ENCODE measurements at regions not wholly inside any gene's neighbourhood (a gene's known extent, or its start where the extent isn't known, plus 50 kb on each side); places are given as distances from the start of the nearest gene placed in this dataset.

DNA sequence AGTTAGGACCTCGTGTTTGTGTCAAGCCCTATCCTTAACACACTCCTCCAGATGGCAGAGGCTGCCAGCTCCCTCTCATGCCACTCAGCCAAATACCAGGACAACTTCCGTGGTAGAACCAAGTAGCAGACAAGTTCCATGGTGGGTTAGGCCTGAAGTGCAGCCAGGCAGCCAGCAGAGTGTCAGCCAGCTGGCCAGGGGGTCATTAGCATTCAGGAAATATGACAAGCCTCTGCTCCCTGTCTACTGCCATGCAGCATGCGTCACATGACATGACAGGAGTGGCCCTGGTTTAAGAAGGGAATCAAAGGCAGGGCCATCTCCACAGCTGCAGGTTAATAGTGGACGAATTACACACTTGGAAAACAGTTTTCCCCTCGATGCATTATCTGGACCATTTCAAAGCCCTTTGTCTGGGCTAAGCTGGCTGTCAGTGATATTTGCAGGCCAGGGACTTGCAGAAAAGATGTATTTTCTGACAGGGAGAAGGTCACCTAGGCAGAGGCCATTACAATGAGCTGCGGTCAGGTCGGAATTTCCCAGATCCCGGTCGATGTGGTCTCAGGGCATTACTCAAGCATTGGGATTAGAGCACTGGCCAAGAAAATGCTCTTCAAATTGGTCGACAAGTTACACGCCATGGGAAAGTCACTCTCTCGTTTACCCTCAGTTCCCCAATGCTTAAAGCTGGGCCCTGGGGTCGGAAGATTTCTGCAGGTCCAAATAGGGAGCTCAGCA is 461.7 kb upstream of the CADM1 start:
- no peak for DNase-seq (ENCODE audit: missing footprints)
- peak; percentile 66 for ATAC-seq
- intact Hi-C loops (cut with DNase I): no loop called here

DNA sequence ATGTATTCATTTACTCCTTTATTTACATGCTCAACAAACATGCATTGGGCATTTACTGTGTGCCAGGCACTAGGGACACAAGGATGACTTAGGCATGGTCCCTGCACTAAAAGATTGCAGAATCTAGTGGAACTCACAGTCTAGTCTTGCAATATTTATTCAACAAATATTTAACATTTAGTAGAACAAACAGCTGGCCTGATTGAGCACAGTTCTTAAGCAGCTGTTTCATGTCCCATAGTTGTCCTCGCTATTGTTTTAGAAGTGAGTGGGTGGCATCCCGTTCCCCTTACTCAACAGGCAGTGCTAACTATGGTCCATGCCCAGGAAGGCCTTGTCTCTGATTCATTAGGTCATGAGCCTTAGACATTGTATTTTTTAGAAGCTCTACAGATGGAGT is 459.9 kb upstream of the CADM1 start:
- DNase-seq (ENCODE audit: missing footprints): no peak
- ATAC-seq: no peak
- intact Hi-C loops (cut with DNase I): no loop called here

DNA sequence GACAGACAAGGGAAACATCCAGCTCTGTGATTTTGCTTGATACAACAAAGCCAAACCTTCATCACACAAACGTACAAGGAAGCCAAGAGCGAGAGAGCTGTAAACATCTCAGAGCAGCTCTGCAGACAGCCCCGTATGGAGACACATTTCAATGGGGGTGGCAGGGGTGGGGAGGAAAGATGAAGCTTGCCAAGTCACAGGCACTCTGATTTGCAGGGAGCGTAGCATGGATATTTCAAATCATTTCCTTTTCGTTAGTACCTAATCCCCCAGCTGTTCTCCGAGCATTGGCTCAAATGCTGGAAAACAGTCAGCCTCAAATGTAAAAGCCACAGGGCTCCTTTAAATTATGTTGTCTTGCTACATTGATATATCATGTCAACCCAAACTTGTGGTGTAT is 458.9 kb upstream of the CADM1 start:
- ATAC-seq: no peak
- no peak for DNase-seq (ENCODE audit: missing footprints)
- intact Hi-C loops (cut with DNase I): no loop called here

DNA sequence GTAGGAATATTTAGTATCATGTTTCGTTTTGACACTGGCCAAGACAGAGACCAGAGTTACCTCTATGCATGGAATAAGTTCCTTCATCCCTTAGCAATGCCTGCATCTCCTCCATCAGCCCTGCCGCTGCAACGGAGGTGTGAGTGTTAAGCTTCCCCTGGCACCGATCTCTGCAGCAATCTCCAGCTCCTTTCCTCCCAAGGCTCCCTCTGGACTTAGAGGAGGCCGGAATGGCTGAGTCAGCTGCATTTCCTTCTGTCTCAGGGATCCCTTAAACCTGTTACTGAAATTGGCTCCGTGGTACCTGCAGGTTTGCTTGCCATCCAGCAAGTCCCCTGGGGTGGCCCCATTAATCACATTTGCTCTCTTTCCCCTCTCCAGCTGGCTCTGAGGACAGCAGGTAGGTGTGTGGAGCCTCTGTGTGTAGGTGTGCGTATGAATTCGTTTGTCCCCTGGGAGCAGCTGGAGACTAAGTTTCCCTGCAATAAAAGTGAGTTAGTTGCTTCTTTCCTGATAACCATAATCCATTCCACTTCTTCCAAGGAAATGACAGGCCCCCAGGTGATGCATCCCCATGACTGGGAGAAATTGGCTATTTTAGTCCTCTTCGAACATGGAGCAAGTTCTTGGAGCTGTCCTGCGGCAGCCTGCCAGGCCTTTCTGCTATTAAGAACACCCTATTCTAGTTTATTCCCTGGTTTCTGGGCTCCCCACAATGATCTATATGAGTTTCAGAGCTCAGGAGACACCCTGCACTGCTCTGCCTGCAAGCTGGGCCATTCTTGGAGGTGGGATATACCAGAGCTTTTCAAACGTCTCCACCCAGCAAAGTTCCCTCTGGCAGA is 457.2 kb upstream of the CADM1 start:
- intact Hi-C loops (cut with DNase I): no loop called here
- DNase-seq (ENCODE audit: missing footprints): no peak
- ATAC-seq: peak; percentile 38

DNA sequence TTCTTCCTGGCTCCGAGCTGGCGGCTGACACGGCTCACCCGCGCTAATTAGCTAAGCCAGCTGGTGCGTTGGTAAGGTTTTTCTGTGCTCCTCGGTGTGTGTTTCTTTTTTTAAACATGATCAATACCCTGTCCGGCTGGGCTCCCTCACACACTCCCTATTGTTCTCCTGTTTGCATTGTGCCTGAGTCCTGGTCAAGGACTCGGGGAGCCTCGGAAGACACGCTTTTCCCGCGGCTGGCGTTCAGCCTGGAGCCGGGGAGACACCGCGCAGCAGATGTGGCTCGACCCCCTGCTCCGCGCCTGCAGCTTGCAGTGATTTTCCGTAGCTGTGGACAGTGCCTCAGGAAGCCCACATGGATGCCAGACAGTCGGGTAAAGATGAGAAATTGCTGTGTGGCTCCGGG is 454.9 kb upstream of the CADM1 start:
- intact Hi-C loops (cut with DNase I): no loop called here
- DNase-seq (ENCODE audit: missing footprints): no peak
- ATAC-seq: no peak

DNA sequence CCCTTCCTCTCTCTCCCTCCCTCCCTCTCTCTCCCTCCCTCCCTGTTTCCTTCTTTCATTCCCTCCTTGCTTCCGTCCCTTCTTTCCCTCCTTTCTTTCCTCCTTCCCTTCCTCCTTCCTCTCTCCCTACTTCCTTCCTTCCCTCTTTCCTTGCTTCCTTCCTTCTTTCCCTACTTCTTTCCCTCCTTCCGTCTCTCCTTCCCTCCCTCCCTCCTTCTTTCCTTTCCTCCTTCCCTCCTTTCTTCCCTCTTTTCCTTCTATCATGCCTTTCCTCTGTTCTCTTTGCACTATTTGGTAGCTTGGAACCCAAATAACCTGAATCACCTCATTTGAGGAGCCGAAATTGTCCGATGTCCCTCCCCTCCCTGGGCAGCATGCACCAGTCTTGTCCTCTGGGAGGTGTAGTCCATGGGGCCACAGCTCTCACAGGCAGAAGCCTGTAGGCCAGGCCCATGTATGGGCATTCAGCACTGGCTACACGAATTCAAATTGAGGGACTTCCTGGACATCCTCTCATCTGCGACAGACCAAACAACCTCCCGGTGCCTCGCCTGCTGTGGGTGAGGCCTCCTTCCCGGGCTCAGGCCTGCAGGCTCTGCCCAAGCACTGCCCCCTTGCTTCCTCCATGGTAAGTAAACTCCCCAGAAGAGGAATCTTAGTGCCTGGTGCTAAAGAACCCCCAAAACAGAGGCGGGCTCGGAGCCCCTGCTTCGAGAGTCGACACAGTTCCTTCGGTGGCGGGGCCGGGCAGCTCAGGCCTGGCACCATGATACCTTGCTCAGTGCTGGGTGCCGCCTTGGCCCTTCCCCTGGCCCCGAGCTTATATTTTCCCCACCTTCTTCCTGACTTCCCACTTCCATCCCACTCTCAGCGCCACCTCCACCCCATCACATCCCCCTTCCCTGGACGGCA is 454.1 kb upstream of the CADM1 start:
- ATAC-seq (no peak), DNase-seq (ENCODE audit: missing footprints) (no peak)
- intact Hi-C loops (cut with DNase I): no loop called here

DNA sequence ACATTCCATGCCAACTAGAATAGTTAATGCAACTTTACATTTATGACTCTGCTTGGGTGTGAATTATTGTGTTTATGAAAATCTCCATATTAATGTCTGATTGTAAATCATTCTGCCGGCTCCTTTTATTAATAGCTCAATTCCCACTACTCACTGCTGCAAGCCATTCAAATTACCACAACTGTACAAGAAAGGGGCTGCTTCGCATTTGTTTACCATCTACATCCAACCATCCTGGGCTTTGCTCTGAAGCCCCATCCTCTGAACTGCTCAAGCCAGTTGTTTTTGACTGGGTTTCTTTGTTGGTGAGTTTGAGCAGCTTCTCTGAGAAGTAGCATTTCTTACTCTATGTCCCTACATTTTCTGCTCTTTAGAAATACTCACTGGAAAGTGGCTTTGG is 451.6 kb upstream of the CADM1 start:
- DNase-seq (ENCODE audit: missing footprints) (no peak), ATAC-seq (no peak)
- intact Hi-C loops (cut with DNase I): no loop called here

DNA sequence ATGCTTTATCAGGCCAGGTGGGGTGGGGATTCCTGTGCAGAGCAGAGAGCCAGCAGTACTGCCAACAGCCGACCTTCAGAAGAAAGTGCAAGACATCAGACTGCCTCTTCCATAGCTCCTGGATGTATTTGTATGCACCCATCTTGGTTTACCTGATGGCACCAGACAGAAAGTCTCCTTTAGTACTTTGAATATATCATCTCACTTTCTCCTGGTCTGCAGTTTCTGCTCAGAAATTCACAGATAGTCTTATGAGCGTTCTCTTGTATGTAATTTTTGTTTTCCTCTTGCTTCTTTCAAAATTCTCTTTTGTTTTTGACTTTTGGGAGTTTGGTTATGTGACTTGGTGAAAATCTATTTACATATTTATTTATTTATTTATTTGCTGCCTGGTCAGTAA is 446.4 kb upstream of the CADM1 start:
- ATAC-seq (no peak), DNase-seq (ENCODE audit: missing footprints) (no peak)
- intact Hi-C loops (cut with DNase I): no loop called here

DNA sequence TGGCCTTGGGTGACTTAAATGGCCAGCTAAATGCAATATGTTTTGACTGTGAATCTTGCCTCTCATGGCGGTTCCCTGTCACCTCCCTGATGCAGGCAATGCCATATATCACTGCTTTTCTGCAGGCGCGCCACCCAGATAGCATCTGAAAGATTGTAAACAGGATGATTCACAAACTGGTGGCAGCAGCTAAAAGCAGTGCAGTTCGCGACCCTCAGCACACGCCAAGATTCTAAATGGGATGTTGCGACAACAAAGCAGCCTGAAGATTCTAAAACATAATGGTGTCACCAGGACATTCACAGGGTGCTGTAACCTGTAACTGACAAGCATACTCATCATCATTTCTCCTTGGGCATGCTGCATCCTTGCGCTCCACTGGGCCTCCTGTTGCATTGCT is 440.4 kb upstream of the CADM1 start:
- DNase-seq (ENCODE audit: missing footprints) (no peak), ATAC-seq (no peak)
- intact Hi-C loops (cut with DNase I): no loop called here

DNA sequence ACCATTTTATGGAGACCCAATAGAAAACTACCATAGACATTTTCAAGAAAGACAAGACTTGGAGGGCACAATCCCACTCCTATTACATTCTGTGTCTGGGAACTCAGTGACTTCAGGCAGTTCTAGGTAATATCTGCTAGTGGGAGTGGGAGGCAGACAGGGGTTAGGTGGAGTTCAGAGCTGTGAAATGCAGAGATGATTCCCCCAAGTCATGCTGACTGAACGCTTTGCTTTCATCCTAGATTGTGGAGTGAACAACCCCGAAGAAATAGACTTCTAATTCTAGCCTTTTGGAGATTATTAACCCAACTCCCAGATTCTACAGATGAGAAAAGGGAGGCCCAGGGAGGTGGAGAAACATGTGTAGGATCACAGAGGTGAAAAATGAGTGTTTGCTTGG is 437.8 kb upstream of the CADM1 start:
- DNase-seq (ENCODE audit: missing footprints) (no peak), ATAC-seq (no peak)
- intact Hi-C loops (cut with DNase I): no loop called here

DNA sequence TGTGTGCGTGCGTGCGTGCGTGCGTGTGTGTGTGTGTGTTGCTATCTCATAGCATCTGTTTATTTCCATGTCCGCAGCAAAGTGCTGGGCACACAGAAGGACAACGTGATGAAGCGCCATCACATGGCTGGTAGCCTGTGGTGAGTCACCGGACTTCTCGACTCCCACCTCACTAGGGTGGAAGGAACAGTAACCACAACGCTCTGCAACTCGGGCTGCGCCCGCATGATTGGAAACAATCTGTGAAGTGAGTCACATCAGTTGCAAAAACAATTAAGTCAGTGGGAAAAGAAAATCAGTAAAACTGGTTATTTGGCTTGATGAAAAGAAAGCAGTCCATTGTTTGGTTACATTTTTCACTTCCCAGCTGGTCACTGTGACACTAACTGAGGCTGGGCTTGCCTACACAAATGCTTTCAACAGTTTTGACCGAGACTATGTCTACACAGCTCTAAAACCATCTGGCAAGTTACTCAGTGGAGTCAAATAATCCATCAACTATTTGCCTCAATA is 437.3 kb upstream of the CADM1 start:
- peak; percentile 69 for DNase-seq (ENCODE audit: missing footprints)
- peak; percentile 83 for ATAC-seq
- intact Hi-C loops (cut with DNase I): no loop called here

DNA sequence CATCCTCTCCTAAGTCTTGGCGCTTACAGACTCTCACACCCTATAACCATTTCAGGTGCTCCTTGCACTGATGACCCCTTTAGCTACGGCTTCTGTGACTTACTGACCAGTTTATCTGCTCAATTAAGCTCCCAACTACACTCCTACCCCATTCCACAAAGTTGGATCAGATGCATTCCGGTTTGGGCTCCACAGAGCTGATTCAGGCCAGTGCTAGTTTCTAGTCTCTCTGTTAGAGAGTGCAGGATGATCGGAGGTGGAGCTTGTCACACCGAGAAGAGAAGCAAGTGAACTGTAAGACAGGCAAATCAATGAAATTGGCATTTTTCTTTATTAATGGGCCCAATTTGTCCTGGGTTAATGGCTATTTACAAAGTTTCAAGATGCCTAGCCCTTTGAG is 436.8 kb upstream of the CADM1 start:
- intact Hi-C loops (cut with DNase I): no loop called here
- DNase-seq (ENCODE audit: missing footprints) (no peak), ATAC-seq (no peak)

DNA sequence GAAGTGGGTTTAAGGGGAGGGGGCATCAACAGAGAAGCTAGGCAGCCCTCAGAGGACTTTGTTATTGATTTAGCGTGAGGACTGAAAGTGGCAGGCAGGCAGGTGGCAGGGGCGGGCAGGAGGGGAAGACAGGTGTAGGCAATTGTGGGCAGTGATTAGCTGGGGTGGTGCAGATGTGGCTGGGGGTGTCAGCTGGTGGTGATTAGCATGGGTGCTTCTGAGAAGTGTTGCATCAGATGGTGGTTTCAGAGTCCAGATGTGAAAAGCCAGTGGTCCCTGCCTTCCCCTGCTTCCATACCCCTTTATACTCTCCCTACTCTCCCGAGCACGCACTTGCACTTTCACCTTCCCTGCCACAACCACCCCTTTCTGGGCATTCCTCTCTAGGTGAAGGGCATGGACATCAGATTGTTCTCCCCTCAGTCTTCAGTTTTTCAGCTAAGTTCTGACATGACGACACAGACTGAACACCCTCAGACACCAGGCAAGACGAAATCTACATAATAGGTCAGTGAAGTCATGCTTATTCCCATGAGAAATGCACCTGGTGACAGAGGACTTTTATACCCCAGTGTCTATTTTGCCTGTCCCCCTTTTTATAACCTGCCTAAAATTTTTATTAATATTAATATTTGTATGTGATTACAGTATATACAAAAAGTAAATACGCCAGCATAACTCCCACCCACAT is 435.7 kb upstream of the CADM1 start:
- DNase-seq (ENCODE audit: missing footprints) (no peak), ATAC-seq (no peak)
- intact Hi-C loops (cut with DNase I): no loop called here

DNA sequence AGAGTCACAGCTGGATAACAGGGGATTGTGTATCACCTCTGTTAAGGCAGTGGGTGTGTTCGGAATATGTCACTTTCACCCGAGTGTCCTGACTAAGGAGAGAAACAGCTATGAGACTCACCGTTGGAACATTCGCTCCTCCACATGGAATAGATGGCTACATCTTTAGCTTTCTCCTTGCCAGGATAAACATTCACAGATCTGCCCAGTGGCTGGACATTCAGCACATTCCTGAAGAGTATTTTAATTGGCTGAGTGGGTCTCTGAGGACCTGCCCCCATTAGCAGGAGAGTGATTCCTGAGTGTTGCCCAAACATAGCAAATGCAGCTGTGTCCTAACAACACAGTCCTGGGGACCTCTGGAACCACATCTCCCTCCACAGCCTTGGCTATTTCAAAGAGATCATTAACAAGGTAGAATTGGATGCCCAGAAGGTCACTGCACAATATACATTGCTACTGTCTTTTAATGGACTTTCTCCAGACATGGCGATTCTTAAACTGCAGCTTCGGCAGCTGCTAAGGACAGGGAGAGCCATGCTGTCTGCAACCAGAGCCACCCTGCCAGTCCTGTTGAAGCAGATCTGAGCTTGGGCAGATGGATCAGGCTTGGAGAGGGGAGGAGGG is 435.0 kb upstream of the CADM1 start:
- intact Hi-C loops (cut with DNase I): no loop called here
- peak; percentile 80 for ATAC-seq
- no peak for DNase-seq (ENCODE audit: missing footprints)

DNA sequence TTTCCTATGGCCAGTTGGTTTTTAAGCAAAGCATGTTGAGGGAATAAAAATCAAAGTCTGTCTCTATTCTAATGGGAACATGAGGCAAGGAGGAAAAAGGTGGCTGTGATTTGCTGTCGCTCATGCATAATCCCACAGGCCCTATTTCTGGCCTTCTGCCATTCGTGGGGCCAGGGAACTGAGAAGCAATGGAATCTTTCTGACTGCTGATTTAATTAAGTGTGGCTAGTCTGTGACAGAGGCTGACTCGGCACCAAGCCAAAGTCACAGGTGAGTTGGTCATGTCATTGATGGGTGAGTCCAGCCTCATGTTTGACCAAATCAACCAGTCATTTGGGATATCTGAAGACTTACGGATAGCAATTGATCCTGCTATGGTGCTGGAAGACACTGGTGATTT is 429.3 kb upstream of the CADM1 start:
- DNase-seq (ENCODE audit: missing footprints) (no peak), ATAC-seq (no peak)
- intact Hi-C loops (cut with DNase I): no loop called here

DNA sequence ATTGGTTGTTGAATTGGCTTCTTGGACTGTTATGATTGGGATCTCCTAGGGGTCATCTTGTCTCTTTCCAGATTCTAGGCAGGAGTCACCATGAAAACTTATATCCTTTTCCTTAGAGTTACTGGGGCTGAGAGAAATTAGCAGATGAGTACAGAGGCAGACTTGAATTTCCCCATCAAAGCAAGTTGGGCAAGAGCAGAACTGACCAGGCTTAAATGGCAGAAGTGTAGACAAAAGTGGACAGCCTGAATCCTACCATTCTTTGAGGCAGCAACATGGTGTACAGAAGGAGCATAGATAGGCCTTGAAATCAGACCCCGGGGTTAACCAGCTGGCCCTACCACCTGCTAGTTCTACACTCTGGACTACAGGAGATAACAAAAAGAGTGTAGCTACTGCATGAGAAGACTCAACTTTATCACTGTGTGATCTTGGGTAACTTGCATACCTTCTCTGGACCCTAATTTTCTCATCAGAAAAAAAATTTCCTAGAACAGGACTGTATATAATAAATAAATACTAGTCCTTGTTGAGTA is 427.4 kb upstream of the CADM1 start:
- no peak for ATAC-seq
- intact Hi-C loops (cut with DNase I): no loop called here
- no peak for DNase-seq (ENCODE audit: missing footprints)

DNA sequence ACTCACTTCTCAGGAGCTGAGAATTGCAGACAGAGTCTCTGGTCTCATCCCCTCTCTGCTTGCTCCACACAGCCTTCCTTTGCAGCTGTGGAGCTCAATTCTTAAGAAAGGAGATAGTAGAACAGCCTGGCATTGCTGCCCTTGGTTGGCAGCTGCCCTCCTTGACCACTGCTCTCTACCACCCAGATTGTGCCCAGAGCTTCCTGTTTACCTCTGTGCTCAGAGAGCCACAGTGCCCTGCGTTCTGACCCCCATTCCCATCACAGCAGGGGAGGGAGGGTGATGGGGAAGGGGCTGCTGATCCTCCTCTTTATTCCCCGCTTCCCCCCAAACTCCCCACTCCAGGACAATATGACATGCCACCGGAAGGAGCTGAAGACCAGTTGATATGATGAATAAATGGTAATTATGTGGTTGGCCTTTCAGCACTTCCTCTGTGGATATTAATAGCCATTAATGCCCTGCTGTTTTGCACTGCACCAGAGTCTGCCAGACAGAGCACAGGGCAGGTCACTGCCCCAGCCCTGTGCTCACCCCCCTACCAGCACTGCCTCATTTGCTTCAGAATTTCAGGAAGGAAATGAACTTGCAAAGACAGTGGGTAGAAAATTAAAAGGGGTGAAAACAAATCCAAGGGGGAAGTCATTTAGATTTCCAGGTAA is 426.8 kb upstream of the CADM1 start:
- DNase-seq (ENCODE audit: missing footprints): no peak
- ATAC-seq: peak; percentile 70
- intact Hi-C loops (cut with DNase I): no loop called here

DNA sequence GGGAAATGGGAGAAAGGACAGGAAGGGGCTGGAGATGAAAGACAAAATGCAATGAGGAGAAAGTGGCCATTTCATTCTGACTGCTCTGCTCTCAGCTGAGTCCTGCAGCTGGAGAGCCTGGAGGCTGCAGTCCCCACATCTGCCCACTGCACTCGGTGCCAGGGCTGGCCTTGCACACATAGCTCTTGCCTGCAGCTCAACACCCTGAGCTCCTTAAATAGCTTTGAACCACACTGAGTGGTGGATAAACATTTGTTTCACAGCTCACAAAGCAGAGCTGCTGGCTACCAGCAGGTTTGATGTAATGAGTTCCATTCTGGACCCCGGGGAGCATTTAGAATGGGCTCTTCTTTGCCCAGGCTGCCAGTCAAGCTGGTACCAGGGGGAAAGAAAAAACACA is 426.1 kb upstream of the CADM1 start:
- DNase-seq (ENCODE audit: missing footprints): no peak
- intact Hi-C loops (cut with DNase I): no loop called here
- peak; percentile 80 for ATAC-seq
